Sigmoid colon (tissue), 6 donors: ENCODE measurements at regions not wholly inside any gene's neighbourhood (a gene's known extent, or its start where the extent isn't known, plus 50 kb on each side); places are given as distances from the start of the nearest gene placed in this dataset.
"Not testable (repeated sequence)": the region's sequence is repeated elsewhere in the genome, so short reads cannot be mapped to it uniquely, and the experiment has no call there.

ENCODE experiments used
- DNase-seq: peaks from one replicate; pipeline ENCODE4 v3.0.0-alpha.2; 2019
- H3K27ac ChIP-seq, 4 donors: fragments of 200-600 bp; sonication (generic); one replicate each; pipeline ENCODE4 v1.5.1; 2016 to 2019; ENCODE audit warnings: mild to moderate bottlenecking in 1 of 4
- H3K27me3 ChIP-seq, 3 donors: fragments of 200-600 bp; sonication (generic); one replicate each; pipeline ENCODE4 v1.5.1; 2019; ENCODE audit warnings: mild to moderate bottlenecking in 1 of 3
- H3K36me3 ChIP-seq, 4 donors: fragments of 200-600 bp; sonication (generic); one replicate each; pipeline ENCODE4 v1.5.1; 2016 to 2019
- H3K4me1 ChIP-seq, 4 donors: fragments of 200-600 bp; sonication (generic); one replicate each; pipeline ENCODE4 v1.5.1; 2017 to 2019
- H3K4me3 ChIP-seq, 4 donors: fragments of 200-600 bp; sonication (generic); one replicate each; pipeline ENCODE4 v1.5.1; 2017 to 2019; ENCODE audit warnings: mild to moderate bottlenecking in 2 of 4, moderate library complexity in 1 of 4
- H3K9me3 ChIP-seq, 4 donors: fragments of 200-600 bp in 3 of 4; sonication (generic) in 3 of 4; one replicate each; pipeline versions ENCODE4 v1.5.1 to v1.6.1; 2013 to 2019
- EP300 ChIP-seq, 4 donors: sonication (generic); formaldehyde crosslinking; IDR thresholded peaks; one replicate each; pipeline ENCODE4 v1.6.1; 2017; ENCODE audit warnings: antibody characterized with exemption in 4 of 4
- POLR2A ChIP-seq, 2 donors: fragments of 450-650 bp; IDR thresholded peaks; one replicate each; pipeline ENCODE4 v1.6.1; 2016; ENCODE audit warnings: antibody characterized with exemption in 2 of 2, mild to moderate bottlenecking in 2 of 2, moderate library complexity in 2 of 2
- POLR2AphosphoS5 ChIP-seq, 4 donors: sonication (generic); formaldehyde crosslinking; IDR thresholded peaks; one replicate each; pipeline ENCODE4 v1.6.1; 2017; ENCODE audit warnings: antibody characterized with exemption in 4 of 4
- WGBS, 2 donors: extraction: QIAGEN DNeasy Blood & Tissue Kit; methylation state at CpG; one replicate each; pipeline ENCODE4 v1.1.7; 2013; 5-methylcytosine and 5-hydroxymethylcytosine counted together
- intact Hi-C: fragments of 100-400 bp; cut with DNase I; formaldehyde crosslinking; loops from one replicate; pipeline ENCODE4 v1.15.1; 2023
- TF ChIP-seq, protein P1 (sequence below), 4 experiments: fragments of 450-650 bp in 3 of 4; fragments of 200-600 bp in 1 of 4; IDR thresholded peaks; one replicate each; pipeline ENCODE4 v1.5.1; 2016 to 2019; ENCODE audit warnings: antibody characterized with exemption in 4 of 4, mild to moderate bottlenecking in 3 of 4, moderate library complexity in 2 of 4
- donor health status: healthy with polysubstance abuse.
- donor health status: healthy.

DNA sequence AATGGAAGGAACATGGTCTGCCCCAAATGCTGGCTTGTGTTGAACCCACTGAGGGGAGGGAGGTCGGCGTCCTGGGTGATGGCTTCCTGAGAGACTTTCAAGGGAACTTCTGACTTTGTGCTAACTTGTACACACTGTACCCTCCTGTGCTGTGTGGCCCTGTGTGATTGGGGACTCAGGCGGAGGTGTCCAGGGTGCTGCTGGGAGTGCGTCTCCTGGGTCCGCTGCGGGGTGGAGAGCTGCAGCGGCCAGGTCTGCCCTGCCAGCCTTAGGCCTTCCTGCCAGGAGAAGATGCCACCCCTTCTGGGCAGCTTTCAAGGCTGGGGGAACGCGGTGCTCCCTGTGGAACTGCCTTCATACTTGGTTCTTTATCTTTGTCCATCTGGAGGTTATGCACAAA lies 170.1 kb downstream of the URI1 start:
- TF ChIP-seq, protein P1, sequence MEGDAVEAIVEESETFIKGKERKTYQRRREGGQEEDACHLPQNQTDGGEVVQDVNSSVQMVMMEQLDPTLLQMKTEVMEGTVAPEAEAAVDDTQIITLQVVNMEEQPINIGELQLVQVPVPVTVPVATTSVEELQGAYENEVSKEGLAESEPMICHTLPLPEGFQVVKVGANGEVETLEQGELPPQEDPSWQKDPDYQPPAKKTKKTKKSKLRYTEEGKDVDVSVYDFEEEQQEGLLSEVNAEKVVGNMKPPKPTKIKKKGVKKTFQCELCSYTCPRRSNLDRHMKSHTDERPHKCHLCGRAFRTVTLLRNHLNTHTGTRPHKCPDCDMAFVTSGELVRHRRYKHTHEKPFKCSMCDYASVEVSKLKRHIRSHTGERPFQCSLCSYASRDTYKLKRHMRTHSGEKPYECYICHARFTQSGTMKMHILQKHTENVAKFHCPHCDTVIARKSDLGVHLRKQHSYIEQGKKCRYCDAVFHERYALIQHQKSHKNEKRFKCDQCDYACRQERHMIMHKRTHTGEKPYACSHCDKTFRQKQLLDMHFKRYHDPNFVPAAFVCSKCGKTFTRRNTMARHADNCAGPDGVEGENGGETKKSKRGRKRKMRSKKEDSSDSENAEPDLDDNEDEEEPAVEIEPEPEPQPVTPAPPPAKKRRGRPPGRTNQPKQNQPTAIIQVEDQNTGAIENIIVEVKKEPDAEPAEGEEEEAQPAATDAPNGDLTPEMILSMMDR (IDR thresholded peaks at IDR 0.05): no peak
- TF ChIP-seq EP300 (IDR thresholded peaks at IDR 0.05): no peak
- no peak for TF ChIP-seq POLR2A (IDR thresholded peaks at IDR 0.05)
- TF ChIP-seq POLR2AphosphoS5 (IDR thresholded peaks at IDR 0.05): no peak
- DNase-seq: no peak
- H3K27ac ChIP-seq: no peak overlapping the region
- H3K4me3 ChIP-seq: no peak overlapping the region
- H3K9me3 ChIP-seq: no peaks in the 10 kb centered on the region
- WGBS, 2 donors: 96% methylated on average over 9 of the region's 9 CpGs
- H3K4me1 ChIP-seq: no peaks in the 10 kb centered on the region
- H3K36me3 ChIP-seq: no peaks in the 10 kb centered on the region
- peaks cover 0 to 6% (median 0%) of the 10 kb centered on the region in 3 donors for H3K27me3 ChIP-seq
- intact Hi-C loops: no loop called here

DNA sequence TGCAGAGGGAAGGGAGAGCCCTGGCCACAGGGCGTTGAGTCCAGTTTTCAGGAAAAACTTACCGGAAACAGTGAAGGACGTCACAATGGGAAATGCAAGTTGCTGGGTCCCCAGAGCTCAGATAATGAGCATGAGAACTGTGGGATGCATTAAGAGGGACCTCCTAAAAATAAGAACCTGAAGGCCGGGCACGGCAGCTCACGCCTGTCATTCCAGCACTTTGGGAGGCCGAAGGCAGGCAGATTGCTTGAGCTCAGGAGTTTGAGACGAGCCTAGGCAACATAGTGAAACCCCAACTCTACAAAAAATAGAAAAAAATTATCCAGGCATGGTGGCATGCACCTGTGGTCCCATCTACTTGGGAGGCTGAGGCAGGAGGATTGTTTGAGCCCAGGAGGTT lies 170.6 kb downstream of the URI1 start:
- Histone ChIP-seq H3K4me3 (no peak overlapping the region), H3K36me3 (no peaks in the 10 kb centered on the region), H3K4me1 (no peaks in the 10 kb centered on the region), H3K27ac (no peak overlapping the region), H3K27me3 (peaks cover 0 to 6% (median 0%) of the 10 kb centered on the region in 3 donors), H3K9me3 (no peaks in the 10 kb centered on the region)
- DNase-seq: no peak
- 90 to 93% methylated on average over 8 of the region's 8 CpGs for WGBS, 2 donors
- TF ChIP-seq POLR2AphosphoS5 (IDR thresholded peaks at IDR 0.05) (no peak), EP300 (IDR thresholded peaks at IDR 0.05) (no peak), POLR2A (IDR thresholded peaks at IDR 0.05) (no peak)
- TF ChIP-seq, protein P1 (IDR thresholded peaks at IDR 0.05): no peak
- intact Hi-C loops: no loop called here

DNA sequence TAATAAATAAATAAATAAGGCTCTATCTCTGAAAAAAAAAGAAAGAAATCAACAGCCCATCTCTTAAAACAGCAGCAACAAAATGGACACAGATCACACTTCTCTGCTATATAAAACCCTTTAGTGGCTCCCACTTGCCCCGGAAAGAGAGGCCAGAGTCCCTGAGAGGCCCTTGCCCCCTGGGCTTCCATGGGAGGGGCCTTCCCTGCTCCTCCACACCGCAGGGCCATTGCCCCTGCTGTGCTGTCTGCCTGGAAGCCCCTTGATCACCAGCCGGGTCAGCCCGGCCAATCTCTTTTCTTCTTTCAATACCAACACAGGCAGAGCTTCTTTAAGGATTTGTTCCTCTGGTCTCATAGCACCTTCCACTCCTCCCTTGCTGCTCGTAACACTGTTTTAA lies 171.1 kb downstream of the URI1 start:
- Histone ChIP-seq H3K4me3 (no peak overlapping the region), H3K27ac (no peak overlapping the region), H3K9me3 (no peaks in the 10 kb centered on the region), H3K36me3 (no peaks in the 10 kb centered on the region), H3K27me3 (peaks cover 0 to 6% (median 0%) of the 10 kb centered on the region in 3 donors), H3K4me1 (no peaks in the 10 kb centered on the region)
- WGBS, 2 donors: 77 to 82% methylated on average over 5 of the region's 5 CpGs
- TF ChIP-seq POLR2AphosphoS5 (IDR thresholded peaks at IDR 0.05): no peak
- TF ChIP-seq POLR2A (IDR thresholded peaks at IDR 0.05): no peak
- TF ChIP-seq, protein P1 (IDR thresholded peaks at IDR 0.05): no peak
- TF ChIP-seq EP300 (IDR thresholded peaks at IDR 0.05): no peak
- DNase-seq: no peak
- intact Hi-C loops: no loop called here

DNA sequence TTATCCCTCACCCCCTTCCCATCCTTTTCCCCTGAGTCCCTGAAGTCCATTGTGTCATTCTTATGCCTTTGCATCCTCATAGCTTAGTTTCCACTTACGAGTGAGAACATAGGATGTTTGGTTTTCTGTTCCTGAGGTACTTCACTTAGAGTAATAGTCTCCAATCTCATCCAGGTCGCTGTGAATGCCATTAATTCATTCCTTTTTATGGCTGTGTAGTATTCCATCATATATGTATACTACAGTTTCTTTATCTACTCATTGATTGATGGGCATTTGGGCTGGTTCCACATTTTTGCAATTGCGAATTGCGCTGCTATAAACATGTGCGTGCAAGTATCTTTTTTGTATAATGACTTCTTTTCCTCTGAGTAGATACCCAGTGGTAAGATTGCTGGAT lies 172.1 kb downstream of the URI1 start:
- H3K4me1 ChIP-seq, H3K27ac ChIP-seq, H3K36me3 ChIP-seq, H3K9me3 ChIP-seq, H3K27me3 ChIP-seq, H3K4me3 ChIP-seq, DNase-seq, intact Hi-C loops: not testable (repeated sequence)
- WGBS, 2 donors: 79 to 84% methylated on average over 5 of the region's 5 CpGs

DNA sequence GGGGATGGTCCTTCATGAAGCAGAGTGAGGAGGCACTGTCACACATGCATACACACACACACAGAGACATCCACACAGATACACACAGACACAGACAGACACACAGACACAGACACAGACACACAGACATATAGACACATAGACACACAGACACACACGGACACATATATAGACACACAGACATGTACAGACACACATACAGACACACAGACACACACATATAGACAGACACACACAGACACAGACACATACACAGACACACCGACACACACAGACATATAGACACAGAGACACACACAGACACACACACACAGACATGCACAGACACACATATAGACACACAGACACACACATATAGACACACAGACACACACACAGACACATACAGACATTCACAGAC lies 173.9 kb downstream of the URI1 start:
- H3K4me3 ChIP-seq: no peak overlapping the region
- no peak for DNase-seq
- no peaks in the 10 kb centered on the region for H3K9me3 ChIP-seq
- WGBS, 2 donors: 90 to 98% methylated on average over 2 of the region's 2 CpGs
- H3K4me1 ChIP-seq: no peaks in the 10 kb centered on the region
- H3K27me3 ChIP-seq: peaks cover 0 to 6% (median 0%) of the 10 kb centered on the region in 3 donors
- intact Hi-C loops: no loop called here
- H3K36me3 ChIP-seq: no peaks in the 10 kb centered on the region
- H3K27ac ChIP-seq: no peak overlapping the region
- no peak for TF ChIP-seq EP300 (IDR thresholded peaks at IDR 0.05)
- TF ChIP-seq POLR2A (IDR thresholded peaks at IDR 0.05): no peak
- TF ChIP-seq, protein P1 (IDR thresholded peaks at IDR 0.05): no peak
- TF ChIP-seq POLR2AphosphoS5 (IDR thresholded peaks at IDR 0.05): no peak
